HuH-7 (cell line): ENCODE measurements at regions not wholly inside any gene's neighbourhood (a gene's known extent, or its start where the extent isn't known, plus 50 kb on each side); places are given as distances from the start of the nearest gene placed in this dataset.

Source experiments
- DNase-seq: peaks from one replicate; pipeline ENCODE4 v3.0.0; 2011; ENCODE audit warnings: low spot score

DNA sequence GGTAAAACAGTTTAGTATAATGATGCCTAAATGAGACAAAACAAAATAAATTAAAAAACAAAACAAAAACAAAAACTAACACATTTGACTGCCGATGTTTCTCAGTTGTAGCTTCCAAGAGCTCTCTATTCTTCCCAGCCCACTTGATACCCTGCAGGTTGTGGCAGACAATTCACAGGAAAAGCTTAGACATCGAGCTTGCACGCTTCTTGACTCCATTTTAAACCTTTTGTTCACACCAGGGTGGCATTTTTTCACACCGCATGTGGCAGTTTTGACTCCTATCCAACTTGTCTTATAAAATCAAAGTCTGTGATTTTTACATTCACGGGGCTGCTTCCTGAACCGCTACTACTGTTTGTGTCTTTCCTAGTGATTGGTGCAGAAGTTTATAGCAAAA lies 575.9 kb downstream of the USP25 start:
- DNase-seq = no peak

DNA sequence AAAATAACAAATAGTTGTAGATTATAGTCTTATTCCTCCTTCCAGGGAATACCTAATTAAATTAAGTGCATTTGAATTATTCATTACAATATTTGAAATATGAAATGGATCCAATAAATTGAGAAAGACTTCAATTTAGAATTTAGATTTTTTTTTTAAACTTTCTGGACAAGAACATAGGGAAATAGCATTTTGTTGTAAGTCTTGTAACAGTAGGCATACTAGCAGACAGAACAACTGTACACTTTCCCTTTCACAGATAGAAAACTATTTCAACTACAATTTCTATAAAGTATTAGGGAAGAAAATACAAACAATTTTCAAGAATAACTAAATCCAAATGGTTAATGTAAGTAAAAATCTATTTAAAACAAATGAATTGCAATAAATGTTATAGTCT lies 577.5 kb downstream of the USP25 start:
- no peak for DNase-seq

DNA sequence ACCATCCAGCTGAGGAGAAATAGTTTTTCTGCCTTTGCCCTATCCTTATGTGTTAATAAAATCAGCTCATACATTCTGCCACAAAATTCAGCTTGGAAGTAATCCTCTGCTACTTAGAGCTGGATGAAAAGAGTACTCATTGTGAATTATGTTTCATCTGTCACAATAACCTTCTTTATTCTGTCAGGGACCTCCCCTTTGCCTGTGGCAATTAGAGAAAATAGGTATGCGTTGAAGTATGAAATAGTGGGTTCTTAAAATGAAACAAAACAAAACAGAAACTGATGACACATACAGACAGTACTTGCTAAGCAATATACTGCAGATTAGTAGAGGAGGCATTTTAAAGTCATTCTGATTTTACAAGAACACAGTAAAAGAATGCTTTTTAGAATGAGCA lies 578.5 kb downstream of the USP25 start:
- no peak for DNase-seq

DNA sequence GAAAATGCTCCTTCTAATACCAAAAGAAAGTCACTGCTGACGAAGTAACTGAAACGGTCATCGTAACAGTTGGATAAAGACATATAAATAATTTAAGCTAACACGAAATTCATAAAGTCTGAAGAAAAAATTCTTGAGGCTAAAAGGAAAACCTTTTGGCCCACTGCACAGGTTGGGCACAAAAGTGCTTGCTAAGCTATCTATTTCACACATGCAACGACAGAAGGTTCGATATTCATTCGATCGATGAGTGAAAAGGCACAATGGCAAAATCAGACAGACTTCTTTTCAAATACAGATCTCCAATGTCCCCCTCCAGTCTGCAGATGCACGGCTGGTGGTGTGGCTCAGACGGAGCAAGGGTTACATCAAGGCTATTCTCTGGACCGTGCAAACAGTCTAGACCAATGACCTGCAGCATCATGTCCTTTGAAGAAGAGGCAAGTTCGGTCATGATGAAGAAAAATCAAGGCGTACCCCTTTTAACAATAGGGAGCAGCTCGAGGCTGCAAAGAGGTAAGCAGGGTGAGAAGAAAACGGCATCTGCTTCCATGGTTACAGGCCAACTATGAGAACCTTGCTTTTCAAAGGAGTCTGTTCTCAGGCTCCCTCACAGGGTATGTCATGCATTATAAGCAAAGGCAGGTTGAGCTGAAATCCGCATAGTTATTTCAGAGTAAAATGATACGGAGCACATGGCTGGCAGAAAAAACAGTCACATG lies 579.6 kb downstream of the USP25 start:
- DNase-seq = no peak

DNA sequence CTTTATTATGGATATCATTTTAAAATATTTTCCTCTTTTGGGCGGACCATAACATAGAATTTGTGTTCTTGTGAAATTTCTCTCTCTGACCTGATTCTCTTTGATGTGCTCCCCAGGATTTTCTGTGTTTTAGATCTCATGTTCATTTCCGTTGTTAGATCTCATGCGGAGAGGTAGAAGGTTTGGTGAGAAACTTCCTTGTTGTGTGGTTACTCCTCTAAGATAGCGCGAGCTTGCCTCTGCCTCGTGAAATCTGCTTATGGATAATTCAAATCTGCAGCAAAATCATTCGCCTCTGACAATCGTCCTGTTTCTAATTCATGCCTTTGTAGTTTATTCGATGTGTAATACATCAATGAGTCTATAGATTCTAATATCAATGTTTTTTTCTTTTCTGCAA lies 580.4 kb downstream of the USP25 start:
- DNase-seq = no peak

DNA sequence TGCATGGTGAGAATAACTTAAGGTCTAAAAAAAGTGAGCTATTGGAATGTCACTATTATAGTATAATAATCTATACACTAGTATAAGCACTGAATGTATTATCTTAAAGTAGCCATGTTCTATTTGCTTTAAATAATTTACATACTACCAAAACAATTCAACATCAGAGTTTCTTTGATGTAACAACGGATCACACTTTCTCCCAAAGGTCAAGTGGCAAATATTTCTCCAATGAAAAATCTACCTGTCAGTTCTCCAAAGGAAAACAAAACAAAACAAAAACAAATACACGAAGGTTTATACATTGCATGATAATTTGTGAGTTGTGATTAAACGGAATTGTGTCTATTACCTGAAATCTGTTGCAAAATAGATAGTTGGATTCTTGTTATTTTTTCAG lies 581.4 kb downstream of the USP25 start:
- DNase-seq = no peak

DNA sequence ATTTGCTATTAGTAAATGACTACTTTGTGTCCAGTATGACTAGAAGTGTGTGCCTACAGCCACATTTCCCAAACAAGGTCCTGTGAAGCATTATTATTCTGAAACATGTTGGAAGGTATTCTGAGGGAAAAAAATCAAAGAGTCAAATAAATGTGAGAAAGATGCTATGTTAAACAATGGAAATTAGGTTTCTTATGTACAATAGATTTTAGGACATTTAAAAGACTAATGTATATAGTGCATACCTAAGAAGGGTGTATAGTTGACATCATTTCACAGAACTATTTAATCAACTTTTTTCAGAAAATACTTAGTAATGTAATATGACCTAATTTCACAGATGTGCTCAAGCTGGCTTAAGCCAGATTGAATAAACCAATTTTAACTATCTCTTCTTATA lies 582.5 kb downstream of the USP25 start:
- DNase-seq = no peak

DNA sequence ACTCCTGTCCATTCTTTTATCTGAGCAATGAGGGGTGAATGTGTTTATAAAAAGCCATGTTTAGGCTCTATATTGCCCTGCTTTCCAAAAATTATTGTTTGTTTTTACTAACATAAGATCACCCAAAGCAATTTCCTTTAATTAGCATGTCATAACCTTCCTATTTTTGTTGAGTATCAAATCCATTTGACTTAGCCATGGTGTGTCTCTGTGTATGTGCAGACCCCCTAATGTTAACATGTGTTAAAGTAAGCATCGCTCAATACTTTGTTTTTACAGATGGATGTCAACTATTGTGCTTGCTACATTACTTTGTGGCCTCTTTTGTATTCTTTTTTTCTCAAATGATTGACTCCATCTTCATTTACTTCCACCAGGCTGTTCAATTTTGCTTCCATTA lies 585.4 kb downstream of the USP25 start:
- no peak for DNase-seq

DNA sequence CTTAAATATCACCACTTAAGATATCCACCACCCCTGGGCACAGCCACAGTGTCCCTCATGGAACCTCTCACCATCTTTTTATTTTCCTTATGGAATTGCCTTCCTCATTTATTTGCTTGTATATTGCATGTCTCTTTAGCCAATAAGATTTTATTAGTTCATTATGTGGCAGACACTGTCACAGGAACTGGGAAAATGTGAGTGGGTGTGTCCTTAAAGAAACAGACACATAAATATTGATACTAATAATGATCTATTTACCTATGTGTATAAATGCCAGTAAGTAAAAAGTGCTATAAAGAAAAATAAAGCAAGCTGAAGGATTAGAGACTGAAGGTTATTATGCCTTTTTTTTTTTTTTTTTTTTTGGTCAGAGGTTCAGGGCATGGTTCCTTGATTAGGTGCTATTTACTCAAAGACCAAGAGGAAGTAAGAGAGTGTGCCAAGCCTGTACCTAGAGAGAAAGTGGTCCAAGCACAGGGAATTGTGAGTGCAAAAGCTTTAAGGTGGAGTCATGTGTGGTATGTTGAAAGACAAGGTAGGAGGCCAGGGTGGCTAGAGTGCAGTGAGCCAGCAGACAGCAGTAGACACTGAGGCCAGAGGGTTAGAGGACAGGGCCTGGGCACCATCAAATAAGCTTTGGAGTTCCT lies 589.0 kb downstream of the USP25 start:
- no peak for DNase-seq

DNA sequence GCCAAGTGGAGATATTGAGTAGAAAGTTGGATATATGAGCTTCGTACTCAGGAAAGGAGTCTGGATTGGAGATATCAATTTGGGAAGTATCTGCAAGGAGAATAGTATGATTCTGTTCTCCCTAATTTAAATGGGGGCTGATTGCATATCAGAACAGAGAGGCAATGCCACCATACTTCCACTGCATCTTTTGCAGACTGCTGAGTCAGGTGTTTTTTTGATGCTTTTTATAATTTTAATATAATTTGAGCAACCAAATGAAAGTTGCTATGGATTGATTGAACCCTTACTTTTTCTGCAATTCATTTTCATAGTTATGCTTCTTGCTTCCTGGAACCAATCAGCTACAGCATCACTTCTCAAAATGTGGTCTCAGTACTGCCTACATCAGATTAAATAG lies 590.3 kb downstream of the USP25 start:
- DNase-seq = no peak

DNA sequence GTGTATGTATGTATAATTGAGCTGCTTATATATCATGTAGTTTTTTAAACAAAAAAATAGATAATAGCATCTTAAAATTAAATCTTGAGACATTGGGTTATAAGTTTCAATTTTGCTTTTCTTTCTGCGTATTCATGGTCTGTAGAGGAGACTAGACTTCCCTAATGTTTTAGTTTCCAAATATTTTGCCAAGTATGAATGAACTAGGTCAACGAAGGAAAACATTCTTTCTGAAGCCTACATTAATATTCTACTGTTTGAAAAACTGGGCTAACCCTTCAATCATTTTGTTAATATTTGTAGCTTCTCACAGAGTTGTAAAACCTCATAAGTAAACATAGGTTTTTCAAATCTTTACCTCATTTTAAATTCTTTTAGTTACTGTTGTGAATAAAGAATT lies 592.7 kb downstream of the USP25 start:
- no peak for DNase-seq

DNA sequence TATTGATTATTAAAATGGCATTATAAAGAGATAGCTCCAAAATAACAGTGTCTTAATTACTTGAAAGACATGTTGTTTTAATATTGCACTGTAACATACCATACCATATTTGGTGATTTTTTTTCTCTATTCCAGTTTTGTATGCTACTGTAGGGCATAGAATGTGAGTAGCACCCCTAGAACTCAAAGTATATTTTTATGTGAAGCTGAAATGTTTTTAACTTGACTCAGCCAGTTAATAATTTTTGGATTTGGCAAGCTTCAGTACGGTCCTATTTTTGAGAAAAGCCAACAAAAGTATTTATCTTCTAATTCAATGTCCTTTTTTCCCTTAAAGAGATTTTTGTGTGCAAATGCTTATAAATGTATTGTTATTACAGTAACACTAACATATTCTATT lies 593.8 kb downstream of the USP25 start:
- no peak for DNase-seq

DNA sequence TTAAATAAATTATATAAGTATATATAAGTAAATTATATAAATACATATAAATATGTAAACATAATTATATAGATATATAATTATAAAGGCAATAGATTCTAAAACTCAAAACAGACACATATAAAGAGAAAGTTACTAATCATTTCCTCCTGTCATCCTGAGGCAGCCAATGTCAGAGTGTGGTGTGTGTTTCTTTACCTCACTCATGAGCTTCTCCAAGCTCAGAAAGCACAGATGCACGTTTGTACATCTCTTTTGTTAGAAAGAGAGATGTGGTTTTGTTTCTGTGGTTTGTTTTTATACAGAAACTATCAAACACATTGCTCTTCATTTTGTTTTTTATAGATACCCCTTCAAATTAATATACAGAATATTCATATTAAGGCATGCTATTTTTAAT lies 594.8 kb downstream of the USP25 start:
- DNase-seq = no peak

DNA sequence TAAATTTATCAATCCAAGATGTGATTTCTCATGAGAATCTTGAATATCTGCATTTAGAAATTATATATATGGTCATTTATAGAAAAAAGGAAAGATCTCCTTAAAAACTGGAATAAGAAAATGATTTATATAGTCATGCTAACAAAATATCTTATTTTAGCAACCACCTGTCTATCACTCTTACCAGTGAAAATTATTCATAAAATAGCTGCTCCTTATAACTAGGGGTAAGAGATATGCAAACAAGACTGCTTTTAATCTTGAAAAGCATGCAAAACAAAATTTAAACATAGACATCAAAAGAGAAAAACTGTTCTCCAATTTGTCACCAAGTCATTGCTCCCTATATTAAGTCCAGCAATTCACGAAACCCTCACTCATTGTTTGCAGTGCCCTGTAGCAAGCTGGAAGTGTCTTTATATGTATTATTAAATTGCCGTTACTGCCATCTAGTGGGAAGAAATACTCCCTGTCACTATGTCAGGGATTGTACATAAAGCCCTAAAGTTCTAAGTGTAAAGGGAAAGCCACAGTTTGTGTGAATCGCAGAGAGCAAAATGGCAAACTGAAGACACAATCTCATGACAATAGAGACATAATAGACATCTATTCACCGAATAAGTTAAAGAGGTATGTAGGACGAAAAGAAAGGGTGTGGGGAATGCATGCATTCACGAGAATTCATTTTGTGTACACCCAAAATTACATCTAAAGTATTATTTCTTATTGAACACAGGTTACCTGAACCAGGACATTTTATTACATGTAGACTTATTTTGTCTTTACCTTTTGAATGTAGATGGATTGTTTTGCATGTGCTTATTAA lies 600.5 kb downstream of the USP25 start:
- DNase-seq = peak; percentile 5

DNA sequence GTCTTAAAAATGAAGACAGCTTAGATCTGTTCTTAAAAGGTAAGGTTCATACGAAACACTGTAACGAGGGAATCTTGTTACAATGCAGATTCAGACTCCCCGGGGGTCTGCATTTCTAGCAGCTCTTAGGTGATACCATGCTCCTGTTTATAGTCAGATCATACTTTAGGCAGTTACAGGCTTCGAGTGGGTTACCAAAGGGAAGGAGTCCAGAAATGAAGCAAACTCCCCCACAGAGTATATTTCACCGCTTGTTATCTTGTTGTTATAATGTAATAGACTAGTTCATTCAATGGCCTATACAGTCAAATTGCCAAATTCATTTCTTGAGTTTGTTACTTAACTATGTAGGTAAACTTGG lies 601.1 kb downstream of the USP25 start:
- no peak for DNase-seq

DNA sequence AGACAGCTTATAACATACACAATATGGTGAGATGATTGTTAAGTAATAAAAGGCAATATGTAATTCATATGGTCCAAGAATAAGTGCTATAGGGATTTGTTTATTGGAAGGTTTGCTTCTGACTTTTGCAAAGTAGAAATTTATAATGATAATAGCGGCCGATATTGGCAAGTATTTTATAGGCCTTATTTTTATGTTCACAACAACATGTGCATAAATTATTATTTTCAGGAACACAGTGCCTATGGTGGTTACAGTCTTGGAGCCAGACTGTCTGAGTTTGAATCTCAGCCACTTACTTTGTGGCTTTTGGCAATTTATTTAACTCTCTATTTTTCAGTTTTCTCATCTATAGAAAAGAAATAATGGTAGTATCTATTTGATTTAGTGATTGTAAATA lies 607.5 kb downstream of the USP25 start:
- no peak for DNase-seq

DNA sequence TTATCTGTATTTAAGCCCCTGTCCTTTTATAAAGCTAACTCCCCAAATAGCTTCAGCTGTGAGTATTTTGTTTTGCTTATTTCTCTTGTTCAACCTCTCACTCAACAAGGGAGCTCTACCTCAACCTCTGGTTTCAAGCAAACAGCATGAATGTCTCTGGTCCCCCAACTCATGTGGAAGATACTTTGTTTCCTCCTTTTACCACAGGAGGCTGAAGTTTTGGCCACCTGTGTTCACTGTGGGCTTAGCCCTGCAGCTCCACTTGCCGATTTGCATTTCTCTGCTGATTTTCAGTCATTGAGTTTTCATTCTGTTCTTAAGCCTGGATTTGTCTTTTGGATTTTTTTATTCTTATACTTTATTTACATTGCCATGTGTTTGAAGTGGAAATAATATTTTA lies 613.1 kb downstream of the USP25 start:
- no peak for DNase-seq

DNA sequence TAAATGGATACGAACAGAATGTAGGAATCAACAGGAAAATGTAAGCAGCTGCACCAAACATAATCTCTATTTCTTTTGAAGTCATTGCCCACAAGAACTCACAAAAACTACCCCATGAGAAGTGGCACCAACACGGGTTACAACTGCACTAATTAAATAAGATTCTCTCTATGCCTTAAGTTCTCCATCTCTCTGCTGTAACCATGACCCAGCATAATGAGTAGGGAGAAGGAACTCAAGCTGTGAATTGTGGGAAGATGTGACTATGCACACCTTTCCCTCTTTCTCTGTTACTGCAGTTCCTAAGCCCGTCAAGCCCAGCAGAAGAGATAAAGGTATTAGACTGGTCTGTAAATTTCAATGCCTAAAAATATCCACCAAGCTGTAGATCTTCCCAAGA lies 614.0 kb downstream of the USP25 start:
- no peak for DNase-seq

DNA sequence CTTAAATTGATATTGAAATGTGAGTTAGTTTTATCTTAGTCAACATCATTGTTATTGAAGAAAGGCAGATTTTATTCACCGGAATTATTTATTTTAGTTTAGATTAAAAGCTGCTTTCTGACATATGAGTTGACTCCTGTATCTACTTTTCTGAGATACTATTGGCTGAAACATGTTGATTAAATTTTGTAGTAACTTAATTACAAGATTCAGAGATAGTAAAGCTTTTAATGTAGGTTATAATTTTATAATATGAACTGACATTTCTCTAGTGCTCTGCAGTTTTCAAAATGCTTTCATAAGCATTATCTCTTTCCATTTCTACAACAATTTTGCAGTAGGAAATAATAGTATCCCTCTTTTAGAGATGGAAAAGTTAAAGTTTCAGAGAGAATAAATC lies 616.0 kb downstream of the USP25 start:
- DNase-seq = no peak

DNA sequence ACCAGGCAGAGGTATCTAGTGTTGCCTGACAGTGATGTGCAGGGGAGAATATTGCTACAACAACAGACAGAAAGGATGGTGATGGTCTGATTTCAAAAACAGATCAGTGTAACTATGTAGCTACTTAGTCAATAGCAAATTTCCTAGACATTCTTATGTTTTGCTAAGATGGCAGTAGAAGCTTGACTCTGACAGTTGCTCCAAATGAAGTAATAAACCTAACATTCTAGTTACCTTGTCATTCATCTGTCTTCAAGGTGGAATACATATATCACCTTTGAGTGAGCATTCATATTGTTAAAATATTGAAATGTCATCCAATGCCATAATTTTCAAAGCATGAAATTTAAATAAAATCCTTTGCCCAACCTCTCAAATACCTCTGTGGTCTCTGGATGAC lies 617.4 kb downstream of the USP25 start:
- DNase-seq = no peak

DNA sequence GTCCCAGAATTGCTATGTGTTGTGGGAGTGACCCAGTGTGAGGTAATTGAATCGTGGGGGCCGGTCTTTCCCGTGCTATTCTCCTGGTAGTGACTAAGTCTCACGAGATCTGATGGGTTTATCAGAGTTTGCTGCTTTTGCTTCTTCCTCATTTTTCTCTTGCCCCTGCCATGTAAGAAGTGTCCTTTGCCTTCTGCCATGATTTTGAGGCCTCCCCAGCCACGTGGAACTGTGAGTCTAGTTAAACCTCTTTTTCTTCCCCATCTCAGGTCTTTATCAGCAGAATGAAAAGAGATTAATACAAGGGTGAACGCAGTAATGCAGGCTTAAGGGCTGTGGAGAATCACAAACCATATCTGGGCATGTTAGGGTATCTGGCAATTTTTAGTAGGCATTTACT lies 624.0 kb downstream of the USP25 start:
- no peak for DNase-seq

DNA sequence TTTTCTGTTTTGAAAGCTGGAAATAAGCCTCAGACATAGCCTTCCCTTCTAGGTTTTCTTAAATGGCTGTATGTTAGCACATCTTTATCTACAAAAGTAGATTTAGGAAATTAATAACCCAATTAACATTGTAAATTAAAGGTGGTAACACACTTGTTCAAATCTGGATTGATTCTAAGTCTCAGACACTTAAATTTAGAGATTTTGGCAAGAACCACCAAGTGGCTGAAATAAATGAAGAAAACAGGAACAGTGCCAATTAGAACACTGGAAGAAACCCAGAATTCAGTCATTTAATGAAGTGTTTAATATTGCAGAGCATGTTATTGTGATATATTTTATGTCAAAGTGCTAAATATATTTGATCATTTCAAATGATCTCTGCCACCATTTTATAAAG lies 628.2 kb downstream of the USP25 start:
- DNase-seq = no peak

DNA sequence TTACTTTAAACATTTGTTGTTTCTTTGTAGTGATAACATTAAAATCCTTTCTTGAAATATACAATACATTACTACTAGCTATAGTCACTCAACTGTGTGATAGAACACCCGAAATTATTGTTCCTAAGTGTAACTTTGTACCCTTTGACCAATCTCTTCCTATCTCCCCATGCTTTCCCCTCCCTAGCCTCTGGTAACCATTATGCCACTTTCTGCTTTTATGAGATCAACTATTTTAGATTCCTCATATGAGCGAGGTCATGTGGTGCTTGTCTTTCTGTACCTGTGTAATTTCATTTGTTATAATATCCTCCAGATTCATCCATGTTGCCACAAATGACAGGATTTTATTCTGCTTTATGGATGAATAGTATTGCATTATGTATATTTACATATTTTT lies 629.0 kb downstream of the USP25 start:
- no peak for DNase-seq
